ENCODE measurements at regions not wholly inside any gene's neighbourhood (a gene's known extent, or its start where the extent isn't known, plus 50 kb on each side); places are given as distances from the start of the nearest gene placed in this dataset.

DNA sequence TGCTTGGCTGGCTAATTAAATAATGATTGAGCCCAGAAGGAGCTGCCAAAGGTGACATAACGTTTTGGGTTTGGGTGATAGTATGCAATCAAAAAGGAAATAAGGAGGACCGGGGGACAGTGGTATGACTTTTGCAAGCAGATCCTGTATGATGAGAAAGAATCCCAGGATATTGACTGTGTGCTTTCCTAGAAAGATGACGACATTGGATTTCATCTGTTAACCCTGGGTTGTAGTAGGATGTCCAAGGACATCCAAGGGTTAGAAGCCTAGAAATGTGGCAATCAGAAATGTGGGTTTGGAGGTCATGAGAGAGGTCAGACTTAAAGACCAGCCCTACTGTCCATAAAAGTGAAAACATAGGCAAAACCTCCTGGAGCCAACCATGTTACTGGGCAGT, 50.3 kb upstream of the HMHB1 start:
- TF ChIP-seq, protein P1, sequence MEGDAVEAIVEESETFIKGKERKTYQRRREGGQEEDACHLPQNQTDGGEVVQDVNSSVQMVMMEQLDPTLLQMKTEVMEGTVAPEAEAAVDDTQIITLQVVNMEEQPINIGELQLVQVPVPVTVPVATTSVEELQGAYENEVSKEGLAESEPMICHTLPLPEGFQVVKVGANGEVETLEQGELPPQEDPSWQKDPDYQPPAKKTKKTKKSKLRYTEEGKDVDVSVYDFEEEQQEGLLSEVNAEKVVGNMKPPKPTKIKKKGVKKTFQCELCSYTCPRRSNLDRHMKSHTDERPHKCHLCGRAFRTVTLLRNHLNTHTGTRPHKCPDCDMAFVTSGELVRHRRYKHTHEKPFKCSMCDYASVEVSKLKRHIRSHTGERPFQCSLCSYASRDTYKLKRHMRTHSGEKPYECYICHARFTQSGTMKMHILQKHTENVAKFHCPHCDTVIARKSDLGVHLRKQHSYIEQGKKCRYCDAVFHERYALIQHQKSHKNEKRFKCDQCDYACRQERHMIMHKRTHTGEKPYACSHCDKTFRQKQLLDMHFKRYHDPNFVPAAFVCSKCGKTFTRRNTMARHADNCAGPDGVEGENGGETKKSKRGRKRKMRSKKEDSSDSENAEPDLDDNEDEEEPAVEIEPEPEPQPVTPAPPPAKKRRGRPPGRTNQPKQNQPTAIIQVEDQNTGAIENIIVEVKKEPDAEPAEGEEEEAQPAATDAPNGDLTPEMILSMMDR (conservative IDR thresholded peaks at IDR 0.05 in 1 of 2, IDR thresholded peaks at IDR 0.05 in 1 of 2; ENCODE audit: low read depth in 1 of 2, low read length in 2 of 2) = no peak
- no peak for TF ChIP-seq EZH2 (IDR thresholded peaks at IDR 0.05; ENCODE audit: low read length, missing control alignments)

Measured in fibroblast of lung (primary cell).